HG03066 (cell line): ENCODE measurements at regions not wholly inside any gene's neighbourhood (a gene's known extent, or its start where the extent isn't known, plus 50 kb on each side); places are given as distances from the start of the nearest gene placed in this dataset.
"Not testable (repeated sequence)": the region's sequence is repeated elsewhere in the genome, so short reads cannot be mapped to it uniquely, and the experiment has no call there.

Source experiments
- ATAC-seq: cut with Tn5 transposase; IDR thresholded peaks from one replicate; pipeline ENCODE4 v1.9.1; 2021; ENCODE audit warnings: low read depth; ENCODE audit not compliant: unreplicated experiment

DNA sequence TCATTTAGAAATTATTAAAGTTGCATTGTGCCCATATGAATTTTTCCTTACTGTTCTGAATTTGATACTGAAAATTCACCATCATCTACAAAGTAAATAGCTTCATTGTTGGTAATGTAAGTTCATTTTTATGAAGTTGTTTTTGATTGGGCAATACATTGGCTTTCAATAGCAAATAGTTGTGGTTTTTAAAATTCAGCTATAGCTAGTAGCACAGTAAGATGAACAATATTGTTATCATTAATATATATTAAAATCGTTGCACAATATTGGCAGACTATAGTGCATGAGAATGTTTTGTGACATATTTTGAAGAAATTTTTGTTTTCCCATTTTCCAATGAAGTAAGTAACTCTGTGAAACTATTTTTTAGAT is 575.0 kb downstream of the PRKD1 start:
- no peak for ATAC-seq

DNA sequence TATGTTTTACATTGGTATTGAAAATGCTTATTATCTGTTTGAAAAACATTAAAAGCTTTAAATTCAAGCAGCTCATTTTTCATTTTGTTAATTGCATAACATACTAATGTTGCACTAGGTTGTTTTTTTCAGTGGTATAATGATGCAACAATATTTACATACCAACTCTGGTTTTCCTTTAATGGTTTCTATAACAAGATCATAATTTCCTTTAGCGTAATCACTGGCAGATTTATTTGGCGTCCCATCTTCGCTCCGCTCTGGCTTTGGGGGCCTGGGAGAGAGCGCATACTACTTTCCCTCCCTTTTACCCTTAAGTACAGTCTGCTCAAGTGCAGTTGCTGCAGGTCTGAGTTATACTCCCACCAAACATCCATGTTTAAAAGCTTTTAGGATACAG is 574.1 kb downstream of the PRKD1 start:
- ATAC-seq, result no peak

DNA sequence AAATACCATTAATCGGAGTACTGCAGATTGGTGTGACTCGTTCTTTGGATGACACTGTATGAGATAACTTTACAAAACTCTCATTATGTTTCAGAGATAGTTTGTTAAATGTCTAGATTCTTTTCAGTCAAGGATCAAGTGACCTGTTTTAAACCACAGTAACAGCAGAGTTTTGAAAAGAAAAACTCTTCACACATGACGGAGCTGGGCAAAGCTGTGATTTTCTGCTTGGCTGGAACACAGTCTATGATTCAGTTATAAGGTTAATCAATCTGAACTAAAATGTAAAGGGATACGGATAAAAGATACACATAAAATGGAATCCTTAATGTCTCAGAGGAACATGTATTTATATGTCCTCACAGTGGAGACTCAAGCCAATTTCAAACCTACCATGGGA is 573.2 kb downstream of the PRKD1 start:
- ATAC-seq, result no peak

DNA sequence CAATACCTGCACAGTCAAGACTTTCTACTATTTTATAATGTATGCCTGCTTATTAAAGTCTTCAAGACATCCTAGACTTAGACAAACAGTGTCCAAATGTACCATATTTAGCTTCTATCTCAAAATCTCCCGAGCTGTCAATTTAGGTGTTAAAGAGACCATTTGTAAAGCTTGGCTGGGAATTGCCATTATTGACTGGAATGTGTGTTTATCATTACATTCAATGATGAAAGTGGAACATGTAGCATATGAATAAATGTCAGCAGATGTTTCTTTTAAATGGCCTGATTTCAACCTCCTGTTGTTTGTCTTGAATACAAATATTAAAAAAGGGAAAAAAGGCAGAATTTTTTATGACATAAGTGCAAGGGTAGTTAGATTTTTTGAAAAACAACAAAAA is 572.3 kb downstream of the PRKD1 start:
- no peak for ATAC-seq

DNA sequence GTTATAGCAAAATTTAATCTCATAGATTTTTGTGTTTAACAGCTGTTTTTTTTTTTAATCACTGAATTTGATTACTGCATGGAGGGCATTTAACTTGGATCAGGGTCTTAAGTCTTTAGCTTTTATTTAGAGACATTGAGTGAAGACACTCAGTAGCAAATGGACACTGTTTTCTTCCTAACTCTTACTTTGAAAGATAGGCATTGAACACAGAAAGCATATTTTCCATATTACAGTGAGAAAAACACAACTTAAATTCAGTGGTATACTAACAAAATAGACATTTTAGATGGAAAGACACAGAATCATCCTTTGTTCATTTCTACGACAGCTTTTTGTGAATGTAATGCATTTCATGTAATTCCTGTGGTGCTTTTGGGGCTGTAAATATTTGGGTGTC is 571.8 kb downstream of the PRKD1 start:
- no peak for ATAC-seq

DNA sequence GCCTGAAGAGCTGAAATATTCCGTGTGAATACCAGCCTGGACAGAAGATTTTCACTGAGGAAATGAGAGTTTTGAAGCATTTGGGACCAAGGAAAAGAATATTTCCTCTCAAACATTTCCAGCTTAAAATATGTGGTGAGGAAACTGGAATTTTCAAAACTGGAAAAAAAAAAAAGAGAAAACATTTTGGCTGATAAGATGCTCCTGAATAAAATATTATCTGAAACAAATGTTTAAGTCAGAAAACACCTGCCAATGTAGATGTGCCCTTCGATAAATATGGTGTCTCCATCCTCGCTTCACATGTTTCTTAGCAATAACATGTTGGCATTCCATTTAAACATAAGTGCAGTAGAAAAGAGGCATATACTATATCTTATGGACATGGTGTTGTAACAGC is 567.0 kb downstream of the PRKD1 start:
- ATAC-seq, result no peak

DNA sequence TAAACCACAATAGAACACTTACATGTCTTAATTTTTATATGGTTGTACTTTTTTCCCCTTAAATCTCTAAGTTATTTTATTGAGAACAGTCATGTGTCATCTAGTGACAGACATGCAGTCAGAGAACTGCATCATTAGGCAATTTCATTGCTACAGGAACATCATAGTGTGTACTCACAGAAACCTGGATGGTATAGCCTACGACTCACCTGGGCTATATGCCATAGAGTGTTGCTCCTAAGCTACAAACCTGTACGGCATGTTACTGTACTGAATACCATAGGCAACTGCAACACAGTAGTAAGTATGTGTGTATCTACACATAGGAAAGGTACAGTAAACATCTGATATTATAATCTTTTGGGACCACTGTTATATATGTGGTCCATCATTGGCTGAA is 557.6 kb downstream of the PRKD1 start:
- no peak for ATAC-seq

DNA sequence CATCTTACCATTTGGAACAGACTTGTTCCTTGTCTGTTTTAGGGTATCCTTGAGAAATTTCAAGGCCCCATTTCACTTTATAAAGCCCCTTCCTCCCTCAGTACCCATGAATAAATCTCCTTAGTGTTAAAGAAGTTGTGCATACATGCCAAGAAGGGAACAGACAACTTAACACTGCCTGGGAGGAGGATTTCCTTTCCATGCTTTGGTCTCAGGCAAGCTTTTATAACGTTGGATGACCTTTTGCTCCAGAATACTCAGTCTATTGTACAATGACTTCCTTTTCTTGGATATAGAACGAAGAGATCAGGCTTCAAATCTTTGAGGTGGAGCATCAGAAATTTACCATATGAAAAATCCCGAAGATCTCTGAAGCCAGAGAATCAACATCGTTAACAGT is 551.4 kb downstream of the PRKD1 start:
- ATAC-seq, result no peak

DNA sequence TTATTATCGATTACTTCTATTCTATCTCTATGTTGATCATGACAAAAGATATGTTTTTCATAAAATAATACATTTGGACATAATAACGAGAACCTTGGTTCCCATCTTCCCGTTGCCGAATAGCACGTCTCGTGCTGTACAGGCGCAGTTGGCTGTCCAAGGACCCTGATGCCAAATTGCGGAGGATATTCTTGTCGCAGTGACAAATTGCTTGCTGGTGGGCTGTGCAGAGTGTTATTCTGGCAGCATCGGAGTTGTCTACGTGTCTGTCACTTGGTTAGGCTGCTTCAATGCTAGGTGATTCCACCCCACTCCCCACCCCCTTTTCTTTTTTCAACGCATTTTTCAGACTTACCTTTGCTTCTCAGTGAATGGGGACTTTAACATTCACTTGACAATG is 546.8 kb downstream of the PRKD1 start:
- no peak for ATAC-seq

DNA sequence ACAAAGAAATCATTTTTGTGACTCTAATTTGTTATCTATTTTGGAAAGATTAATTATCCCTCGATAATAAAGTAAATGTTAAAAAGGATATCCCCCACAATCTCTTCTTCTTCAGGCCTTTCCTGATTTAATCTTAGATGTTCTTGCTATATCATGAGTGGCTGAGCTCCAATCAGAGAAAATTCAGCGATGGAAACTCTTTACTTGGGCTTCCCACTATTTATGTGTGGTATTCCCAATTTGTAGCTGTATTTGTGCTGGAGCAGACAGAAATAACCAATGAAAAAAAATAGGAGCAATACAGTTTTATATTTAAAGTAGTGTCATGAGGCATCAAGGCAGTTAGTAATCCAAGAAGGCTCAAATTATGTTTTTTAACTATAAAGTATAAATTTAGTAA is 539.1 kb downstream of the PRKD1 start:
- ATAC-seq, result no peak

DNA sequence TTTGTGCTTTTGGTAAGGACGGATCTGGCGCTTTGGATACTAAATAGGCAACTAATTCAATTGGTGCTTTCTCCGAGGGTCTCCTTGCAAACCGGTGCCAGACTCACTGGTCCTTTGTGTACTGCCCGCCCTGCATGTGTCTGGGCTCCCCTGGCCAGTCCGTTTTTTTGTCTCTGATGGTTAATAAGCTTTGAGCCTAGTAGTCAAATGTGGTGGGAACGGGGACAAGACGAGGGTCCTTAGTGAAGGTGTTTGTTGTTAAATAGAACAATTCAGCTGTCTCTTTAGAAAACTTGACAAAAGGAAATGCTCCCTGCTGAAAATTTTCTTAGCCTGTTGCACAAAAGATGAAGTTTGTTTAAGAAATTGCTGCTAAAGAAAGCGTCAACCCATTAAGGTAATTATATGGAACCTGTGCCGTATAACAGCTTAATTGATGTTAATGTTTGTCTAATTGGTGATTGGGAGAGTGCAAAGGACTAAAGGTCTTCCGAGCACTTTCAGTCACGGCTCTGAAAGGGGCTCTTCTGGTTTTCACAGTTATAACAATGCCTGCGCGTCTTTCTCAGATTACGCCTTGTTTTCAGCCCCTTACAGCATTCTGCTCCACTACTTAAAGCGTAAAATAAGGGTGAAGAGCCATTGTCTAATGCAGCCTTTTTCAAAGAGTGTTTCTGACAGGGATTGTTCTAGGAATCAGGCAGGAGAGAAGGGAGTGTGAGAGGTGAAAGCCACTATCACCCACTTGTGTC is 537.4 kb downstream of the PRKD1 start:
- ATAC-seq, result no peak

DNA sequence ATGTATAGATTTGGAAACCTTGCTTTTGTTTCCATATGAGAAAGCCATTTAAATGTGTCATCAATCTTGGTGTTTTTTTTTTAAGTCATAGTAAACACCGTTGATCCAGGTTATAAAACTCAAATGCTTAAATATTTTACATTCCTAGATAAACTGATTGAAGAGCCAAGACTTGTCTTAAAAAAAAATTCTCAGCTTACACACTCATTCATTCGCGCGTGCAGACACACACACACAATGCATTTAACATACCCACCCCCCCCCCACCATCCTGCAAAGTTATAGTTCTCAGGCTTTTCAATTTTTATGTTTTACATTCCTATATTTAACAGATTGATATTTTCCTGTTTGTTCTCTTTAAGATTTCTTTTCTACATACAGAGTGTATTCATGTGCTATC is 536.4 kb downstream of the PRKD1 start:
- no peak for ATAC-seq

DNA sequence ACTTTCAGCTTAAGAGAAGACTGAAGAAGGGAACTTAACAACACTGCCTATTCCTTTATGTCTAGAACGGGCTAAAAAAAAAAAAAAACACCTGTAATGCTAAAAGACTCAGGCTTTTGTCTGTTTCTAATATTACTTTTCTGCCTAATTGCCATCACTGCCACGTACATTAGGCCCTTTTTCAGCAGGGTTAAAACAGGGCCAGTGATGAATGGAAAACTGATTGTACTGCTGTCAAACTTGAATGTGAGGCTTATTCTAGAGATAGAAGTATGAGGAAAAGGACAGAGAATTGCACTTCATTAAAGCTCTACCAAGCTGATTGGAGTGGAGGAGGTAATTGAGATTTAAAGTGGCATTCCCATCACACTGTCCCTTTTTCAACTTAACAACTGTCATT is 535.8 kb downstream of the PRKD1 start:
- no peak for ATAC-seq

DNA sequence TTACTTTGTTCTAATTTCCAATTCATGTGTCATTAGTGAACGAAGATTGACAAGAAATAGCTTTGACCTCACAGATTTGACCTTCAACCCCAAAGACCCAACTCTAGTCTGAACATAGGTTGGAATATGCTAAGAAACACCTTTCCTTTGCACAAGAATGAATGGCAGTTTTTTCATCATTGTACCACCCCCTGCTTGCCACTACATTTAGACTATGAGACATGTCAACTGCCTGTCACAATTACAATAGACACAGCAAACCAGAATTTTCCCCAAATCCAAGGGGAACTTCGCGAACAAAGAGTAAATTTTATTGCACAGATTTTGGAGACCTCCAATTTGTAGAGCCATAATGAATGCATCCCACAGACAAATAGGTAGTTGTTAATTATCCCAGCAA is 535.4 kb downstream of the PRKD1 start:
- ATAC-seq, result no peak

DNA sequence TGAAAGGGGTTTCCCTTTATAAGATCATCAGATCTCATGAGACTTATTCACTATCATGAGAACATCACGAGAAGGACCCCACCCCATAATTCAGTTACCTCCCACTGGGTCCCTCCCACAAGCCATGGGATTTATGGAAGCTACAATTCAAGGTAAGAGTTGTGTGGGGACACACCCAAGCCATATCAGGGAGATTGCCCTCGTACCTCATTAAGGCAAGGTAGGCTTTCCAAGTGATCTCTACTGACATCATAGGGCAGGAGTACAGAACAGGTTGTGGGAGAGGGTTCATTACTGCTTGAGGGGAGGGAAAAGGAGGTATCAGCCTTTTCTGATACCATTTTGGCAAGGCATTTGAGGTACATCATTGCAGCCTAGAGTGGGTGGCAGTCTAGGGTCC is 524.6 kb downstream of the PRKD1 start:
- ATAC-seq, result no peak

DNA sequence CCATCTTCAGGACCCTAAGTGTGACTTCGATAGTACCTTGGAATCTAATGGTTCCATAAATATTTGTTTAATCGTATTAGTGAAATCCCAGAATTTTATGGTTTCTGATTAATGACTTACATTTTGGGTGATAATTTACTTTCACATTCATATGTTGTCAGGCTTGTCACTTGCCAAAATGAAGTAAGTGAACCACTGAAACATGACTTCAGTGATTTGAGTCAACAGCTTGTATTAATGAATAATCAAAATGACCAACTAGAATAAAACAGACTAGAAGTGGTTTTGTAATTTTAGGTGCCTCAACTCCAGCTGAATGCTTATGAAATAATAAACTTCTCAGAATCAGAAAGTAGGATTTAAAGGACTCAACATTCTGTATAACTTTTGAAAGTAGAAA is 517.1 kb downstream of the PRKD1 start:
- no peak for ATAC-seq

DNA sequence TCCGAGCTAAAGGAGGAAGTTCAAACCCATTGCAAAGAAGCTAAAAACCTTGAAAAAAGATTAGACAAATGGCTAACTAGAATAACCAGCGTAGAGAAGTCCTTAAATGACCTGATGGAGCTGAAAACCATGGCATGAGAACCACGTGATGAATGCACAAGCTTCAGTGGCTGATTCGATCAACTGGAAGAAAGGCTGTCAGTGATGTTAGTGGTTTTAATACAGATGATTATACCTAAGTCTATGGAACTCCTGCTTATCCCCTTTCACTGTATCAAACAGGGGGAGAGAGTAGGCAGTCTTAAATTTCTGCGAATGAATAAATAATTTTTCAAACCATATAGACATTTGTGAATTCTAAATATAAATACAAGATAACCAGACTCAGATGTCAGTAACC is 512.7 kb downstream of the PRKD1 start:
- ATAC-seq, result not testable (repeated sequence)

DNA sequence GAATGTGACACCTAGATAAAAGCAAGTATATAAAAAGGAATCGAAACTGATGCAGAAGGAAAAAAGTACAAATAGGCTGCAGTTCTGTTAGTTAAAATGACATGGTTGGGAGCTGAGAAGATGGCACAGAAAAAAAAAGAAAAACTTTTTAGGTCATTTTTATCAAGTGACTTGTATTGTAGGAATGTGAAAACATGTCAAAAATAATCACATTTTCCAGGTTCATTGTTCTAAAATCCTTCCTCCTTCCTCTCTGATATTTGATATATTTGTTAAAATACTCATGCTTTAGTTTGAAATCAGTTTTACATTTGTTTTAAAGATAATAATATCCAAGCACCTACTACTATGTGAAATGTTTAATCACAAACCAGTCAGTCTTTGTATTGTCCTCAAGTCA is 507.9 kb downstream of the PRKD1 start:
- ATAC-seq, result no peak

DNA sequence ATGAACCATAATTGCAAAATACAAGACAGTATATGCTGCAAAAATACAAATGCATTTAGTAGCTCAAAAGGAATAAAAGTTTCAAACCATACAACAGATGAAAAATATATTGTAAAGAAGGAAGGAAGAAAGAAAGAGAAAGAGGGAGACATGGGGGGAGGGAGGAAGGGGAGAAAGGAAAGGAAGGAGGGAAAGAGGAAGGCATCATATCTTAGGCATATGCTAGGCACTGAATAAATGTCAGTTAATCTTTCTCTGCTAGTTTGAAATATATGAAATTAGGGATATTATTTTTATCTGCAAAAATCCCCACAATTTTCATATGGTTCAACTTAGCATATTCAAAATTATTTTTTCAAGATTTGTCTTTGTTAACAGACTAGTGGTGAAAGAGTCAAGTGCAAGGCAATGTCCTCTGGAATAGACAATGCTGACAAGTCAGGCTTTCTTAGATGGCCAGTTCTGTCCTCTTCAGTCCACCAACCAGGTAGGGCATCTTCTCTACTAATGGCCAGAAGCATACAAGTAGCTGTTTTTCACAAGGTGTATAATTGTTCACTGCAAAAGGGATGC is 506.4 kb downstream of the PRKD1 start:
- no peak for ATAC-seq

DNA sequence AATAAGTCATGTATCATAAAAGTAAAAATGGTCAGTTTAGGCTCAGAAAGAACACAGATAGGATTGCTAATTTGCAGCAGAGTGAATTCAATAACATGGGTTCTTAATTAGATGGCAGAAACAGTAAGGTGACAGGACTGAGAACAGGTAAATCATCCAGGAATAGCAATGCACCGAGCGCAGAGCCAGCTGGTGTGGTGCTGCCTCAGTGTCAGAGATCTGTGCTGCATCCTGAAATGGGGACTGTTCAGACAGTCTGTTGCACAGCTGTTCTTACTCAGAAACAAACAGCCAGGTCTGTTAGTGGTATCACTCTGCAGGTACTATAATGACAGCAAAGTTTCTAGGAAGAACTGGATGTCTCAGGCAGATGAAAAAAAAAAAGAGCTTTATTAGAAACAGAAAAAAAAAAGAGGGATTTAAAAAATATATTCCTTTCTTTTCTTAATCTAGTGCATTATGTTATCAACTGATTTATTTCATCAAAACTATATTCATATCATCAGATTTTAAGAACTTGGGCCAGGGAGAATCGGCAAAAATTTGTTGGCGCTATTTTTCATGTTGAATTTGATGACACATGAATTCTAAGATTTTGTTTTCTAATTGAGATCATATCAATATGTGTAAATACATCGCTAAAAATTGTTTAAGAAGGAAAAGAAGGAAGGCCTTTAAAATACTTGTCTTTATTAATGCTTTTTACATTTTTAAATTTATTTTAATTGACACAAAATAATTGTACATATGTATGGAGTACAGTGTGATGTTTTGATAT is 501.8 kb downstream of the PRKD1 start:
- ATAC-seq, result no peak

DNA sequence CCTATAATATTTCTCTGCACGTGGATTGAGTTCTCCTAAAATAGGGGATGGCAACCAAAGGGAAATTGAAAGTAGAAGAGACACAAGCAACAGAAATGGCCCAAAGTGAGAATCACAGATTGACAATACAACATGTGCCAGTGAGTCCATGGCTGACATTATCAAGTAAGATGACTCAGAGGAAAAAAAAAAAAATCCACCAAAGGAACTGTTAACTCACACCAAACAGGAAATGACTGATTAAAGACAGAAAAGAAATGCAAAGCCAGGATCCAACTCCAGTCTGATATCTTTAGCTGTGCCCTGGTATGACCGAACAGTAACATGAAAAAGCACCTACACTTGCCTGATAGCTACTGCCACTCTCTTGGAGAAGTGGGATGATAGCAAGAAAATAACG is 485.0 kb downstream of the PRKD1 start:
- ATAC-seq, result no peak

DNA sequence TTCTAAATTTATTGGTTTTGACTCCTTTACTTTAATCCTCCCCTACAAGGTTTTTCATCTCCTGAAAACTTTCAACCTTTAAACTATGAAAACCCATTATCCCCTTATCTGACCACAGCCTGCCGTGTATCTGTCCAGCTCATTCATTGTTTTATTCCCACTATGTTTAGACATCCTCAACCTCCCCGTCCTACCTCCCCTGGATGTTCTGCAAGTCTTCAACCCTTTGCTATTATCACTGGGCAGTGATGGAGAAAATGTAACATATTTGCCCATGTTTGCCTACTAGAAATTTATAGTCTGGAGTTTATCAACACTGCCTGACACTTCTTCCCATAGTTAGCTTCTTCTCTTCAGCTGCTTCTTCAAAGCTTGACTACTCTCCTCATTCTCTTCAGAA is 483.4 kb downstream of the PRKD1 start:
- no peak for ATAC-seq
